ENCODE measurements at regions not wholly inside any gene's neighbourhood (a gene's known extent, or its start where the extent isn't known, plus 50 kb on each side); places are given as distances from the start of the nearest gene placed in this dataset.

DNA sequence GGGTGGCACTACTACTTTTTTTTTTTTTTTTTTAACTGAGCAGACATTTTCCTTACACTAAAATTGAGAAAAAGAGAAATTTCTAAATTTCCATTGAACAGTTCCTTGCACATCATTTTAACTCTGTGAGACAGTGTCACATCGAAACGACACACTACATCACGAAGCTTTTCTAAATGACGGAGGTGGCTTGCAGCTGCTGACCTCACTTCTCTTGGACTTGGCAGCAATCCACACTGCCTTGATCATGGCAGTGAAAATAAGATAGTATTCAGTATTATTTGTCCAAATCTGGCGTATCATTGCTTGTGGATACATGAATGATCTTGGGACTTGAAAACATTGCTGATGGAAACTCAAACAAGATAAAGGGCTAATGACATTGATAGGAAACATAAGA, 80.3 kb upstream of the CYYR1 start:
- DNase-seq (ENCODE audit: low read depth): no peak
- no peak overlapping the region for H3K4me3 ChIP-seq (ENCODE audit: low read depth, low read length)
- in situ Hi-C loops (cut with HindIII; ENCODE audit: low sequenced_read_pairs): no loop called here
- TF ChIP-seq, protein P1, sequence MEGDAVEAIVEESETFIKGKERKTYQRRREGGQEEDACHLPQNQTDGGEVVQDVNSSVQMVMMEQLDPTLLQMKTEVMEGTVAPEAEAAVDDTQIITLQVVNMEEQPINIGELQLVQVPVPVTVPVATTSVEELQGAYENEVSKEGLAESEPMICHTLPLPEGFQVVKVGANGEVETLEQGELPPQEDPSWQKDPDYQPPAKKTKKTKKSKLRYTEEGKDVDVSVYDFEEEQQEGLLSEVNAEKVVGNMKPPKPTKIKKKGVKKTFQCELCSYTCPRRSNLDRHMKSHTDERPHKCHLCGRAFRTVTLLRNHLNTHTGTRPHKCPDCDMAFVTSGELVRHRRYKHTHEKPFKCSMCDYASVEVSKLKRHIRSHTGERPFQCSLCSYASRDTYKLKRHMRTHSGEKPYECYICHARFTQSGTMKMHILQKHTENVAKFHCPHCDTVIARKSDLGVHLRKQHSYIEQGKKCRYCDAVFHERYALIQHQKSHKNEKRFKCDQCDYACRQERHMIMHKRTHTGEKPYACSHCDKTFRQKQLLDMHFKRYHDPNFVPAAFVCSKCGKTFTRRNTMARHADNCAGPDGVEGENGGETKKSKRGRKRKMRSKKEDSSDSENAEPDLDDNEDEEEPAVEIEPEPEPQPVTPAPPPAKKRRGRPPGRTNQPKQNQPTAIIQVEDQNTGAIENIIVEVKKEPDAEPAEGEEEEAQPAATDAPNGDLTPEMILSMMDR (IDR thresholded peaks at IDR 0.05; ENCODE audit: low read depth, low read length, missing control alignments): no peak

DNA sequence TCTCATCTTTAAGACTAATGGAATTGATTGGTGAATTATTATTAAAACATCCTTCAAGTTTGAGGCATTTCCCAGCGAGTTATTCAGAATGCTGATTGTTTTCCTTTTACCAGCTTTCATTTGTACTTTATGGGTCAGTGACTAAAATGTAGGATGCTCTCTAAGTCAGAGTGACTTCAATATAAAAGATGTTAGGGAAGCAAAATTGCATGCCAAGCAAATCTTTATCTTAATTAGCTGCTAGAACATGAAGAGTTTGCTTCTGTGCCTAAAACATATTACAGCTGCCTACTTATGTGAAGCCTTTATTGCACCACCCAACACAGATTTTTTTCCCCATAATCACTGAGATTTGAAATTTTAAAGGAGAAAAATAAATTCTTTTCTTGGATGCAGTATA, 79.8 kb upstream of the CYYR1 start:
- no peak for DNase-seq (ENCODE audit: low read depth)
- TF ChIP-seq, protein P1 (IDR thresholded peaks at IDR 0.05; ENCODE audit: low read depth, low read length, missing control alignments): no peak
- in situ Hi-C loops (cut with HindIII; ENCODE audit: low sequenced_read_pairs): no loop called here

DNA sequence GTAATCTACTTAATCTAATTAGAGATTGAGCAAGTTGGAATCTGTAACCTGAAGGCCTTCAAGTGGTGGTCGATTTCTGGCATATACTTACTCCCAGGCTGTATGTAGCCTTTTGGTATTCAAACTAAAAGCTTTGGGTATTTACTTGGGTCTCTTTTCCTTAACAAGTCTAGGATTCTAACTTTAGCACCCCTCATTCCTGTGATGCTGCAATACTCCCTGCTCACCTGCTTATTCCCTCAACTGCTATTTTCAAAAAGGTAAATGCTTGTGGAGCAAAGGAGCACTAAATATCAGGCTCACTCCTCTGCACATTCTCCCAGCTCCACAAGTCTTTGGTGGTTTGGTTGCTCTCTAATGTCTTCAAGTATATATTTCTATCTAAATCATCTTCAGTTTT, 68.0 kb upstream of the CYYR1 start:
- H3K4me3 ChIP-seq (ENCODE audit: low read depth, low read length): no peak overlapping the region
- in situ Hi-C loops (cut with HindIII; ENCODE audit: low sequenced_read_pairs): no loop called here
- DNase-seq (ENCODE audit: low read depth): no peak
- TF ChIP-seq, protein P1 (IDR thresholded peaks at IDR 0.05; ENCODE audit: low read depth, low read length, missing control alignments): no peak

More for the DNA sequence above, 79.8 kb upstream of the CYYR1 start:
- H3K4me3 ChIP-seq (ENCODE audit: low read depth, low read length): no peak overlapping the region

DNA sequence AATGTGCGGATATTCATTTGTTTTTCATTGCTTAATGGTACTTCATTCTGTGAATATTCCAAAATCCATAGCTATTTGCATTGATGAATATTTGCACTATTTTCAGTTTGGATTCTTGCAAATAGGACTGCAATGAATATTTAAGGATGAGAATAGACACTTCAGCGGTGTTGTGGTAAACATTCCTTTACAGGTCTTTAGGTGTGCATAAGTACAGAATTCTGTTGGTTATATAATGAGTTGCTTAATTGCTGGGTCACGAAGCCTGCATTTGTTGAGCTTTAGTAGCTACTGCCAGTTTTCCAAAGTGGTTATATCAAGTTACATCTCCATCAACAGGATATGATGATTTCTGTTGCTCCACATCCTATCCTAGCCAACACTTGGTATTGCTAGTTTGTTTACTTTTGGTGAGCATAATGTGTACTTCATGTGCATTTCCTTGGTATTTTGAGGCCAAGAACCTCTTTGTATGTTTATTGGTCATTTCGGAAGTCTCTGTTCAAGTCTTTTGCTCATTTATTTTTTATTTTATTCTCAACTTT, 64.2 kb upstream of the CYYR1 start:
- no peak for DNase-seq (ENCODE audit: low read depth)
- in situ Hi-C loops (cut with HindIII; ENCODE audit: low sequenced_read_pairs): no loop called here
- H3K4me3 ChIP-seq (ENCODE audit: low read depth, low read length): no peak overlapping the region
- TF ChIP-seq, protein P1 (IDR thresholded peaks at IDR 0.05; ENCODE audit: low read depth, low read length, missing control alignments): no peak

DNA sequence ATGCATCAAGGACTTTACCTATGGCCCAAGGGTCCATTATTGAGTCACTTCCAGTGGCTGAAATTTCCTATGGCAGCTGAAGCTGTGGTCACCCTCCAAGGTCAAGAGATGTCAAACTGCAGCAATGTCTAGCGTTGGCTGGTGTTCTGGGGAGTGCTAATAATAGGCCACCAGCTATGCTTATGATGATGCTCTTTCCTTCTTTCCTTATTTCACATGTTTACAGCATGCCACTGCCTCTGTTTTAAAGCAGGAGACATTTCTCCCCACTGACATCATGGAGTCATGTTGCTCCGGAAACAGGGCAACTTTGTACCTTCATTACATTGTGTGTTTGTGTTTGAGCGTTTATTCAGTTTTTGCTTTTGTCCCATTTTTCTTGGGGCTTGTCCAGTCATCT, 62.6 kb upstream of the CYYR1 start:
- TF ChIP-seq, protein P1 (IDR thresholded peaks at IDR 0.05; ENCODE audit: low read depth, low read length, missing control alignments): no peak
- DNase-seq (ENCODE audit: low read depth): no peak
- H3K4me3 ChIP-seq (ENCODE audit: low read depth, low read length): no peak overlapping the region
- in situ Hi-C loops (cut with HindIII; ENCODE audit: low sequenced_read_pairs): no loop called here

DNA sequence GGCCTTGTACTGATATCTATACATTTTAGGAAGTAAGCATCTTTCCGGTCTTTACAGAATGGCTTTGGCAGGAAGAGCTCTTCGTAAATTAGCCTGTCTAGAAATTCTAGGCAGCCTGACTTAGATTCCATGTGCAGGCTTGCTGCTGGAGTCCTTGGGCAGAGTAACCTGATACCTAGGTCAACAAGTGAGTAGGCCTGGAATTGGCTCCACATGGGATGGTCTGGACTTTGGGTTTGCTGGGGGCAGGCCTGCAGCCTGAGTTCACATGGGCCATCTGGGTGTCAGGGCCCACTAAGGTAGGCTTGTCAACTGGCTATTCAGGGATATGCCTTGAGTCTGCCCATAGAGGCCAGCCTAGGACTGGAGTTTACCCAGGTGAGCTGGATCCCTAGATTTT, 59.6 kb upstream of the CYYR1 start:
- in situ Hi-C loops (cut with HindIII; ENCODE audit: low sequenced_read_pairs): no loop called here

More for the DNA sequence above, 59.6 kb upstream of the CYYR1 start:
- no peak for DNase-seq (ENCODE audit: low read depth)
- no peak overlapping the region for H3K4me3 ChIP-seq (ENCODE audit: low read depth, low read length)
- TF ChIP-seq, protein P1 (IDR thresholded peaks at IDR 0.05; ENCODE audit: low read depth, low read length, missing control alignments): no peak
